SK-MEL-5 (cell line): ENCODE measurements at regions not wholly inside any gene's neighbourhood (a gene's known extent, or its start where the extent isn't known, plus 50 kb on each side); places are given as distances from the start of the nearest gene placed in this dataset.
"Not testable (repeated sequence)": the region's sequence is repeated elsewhere in the genome, so short reads cannot be mapped to it uniquely, and the experiment has no call there.

Source experiments
- DNase-seq: peaks from one replicate; pipeline ENCODE4 v3.0.0-alpha.2; 2016; ENCODE audit warnings: low read depth, low spot score
- in situ Hi-C: cut with HindIII; loops from 2 replicates; pipeline ENCODE4 v1.10.0; 2016; ENCODE audit warnings: low sequenced_read_pairs, high pct_unique_total_duplicates, low pct_unique_long_range_greater_than_20kb

GRCh38 chr14:28820677-28821076 lies 54.1 kb downstream of the FOXG1 start:
- DNase-seq: no peak
- in situ Hi-C loops: no loop called here

GRCh38 chr14:28821993-28822392 lies 55.4 kb downstream of the FOXG1 start:
- in situ Hi-C loops: no loop called here
- DNase-seq: no peak

GRCh38 chr14:28823245-28823644 lies 56.7 kb downstream of the FOXG1 start:
- in situ Hi-C loops: no loop called here
- DNase-seq: no peak

GRCh38 chr14:28830115-28830534 lies 63.5 kb downstream of the FOXG1 start:
- DNase-seq: peak; percentile 47
- in situ Hi-C loops: no loop called here

GRCh38 chr14:28831126-28831525 lies 64.5 kb downstream of the FOXG1 start:
- DNase-seq: no peak
- in situ Hi-C loops: no loop called here

- DNase-seq, in situ Hi-C loops: not testable (repeated sequence)
These were observed 76.0 kb downstream of the FOXG1 start for GRCh38 chr14:28842569-28842968.

- no peak for DNase-seq
- in situ Hi-C loops: no loop called here
These were observed 101.0 kb downstream of the FOXG1 start for GRCh38 chr14:28867571-28867970.

- in situ Hi-C loops: no loop called here
- no peak for DNase-seq
These were observed 103.5 kb downstream of the FOXG1 start for GRCh38 chr14:28870033-28870564.

- DNase-seq: no peak
- in situ Hi-C loops: no loop called here
These were observed 109.5 kb downstream of the FOXG1 start for GRCh38 chr14:28875934-28876571.

GRCh38 chr14:28876572-28876945 lies 110.0 kb downstream of the FOXG1 start:
- no peak for DNase-seq
- in situ Hi-C loops: no loop called here

- DNase-seq: no peak
- in situ Hi-C loops: no loop called here
These were observed 111.3 kb downstream of the FOXG1 start for GRCh38 chr14:28877923-28878322.

GRCh38 chr14:28879573-28879996 lies 113.0 kb downstream of the FOXG1 start:
- DNase-seq: no peak
- in situ Hi-C loops: no loop called here

- in situ Hi-C loops: no loop called here
These were observed 120.4 kb downstream of the FOXG1 start for GRCh38 chr14:28886940-28887339.

GRCh38 chr14:28895389-28895788 lies 128.8 kb downstream of the FOXG1 start:
- DNase-seq: no peak
- in situ Hi-C loops: no loop called here

More at GRCh38 chr14:28886940-28887339, 120.4 kb downstream of the FOXG1 start:
- no peak for DNase-seq

- in situ Hi-C loops: no loop called here
- DNase-seq: no peak
These were observed 129.8 kb downstream of the FOXG1 start for GRCh38 chr14:28896337-28896736.

GRCh38 chr14:28901631-28902030 lies 135.0 kb downstream of the FOXG1 start:
- in situ Hi-C loops: no loop called here

GRCh38 chr14:28902930-28903329 lies 136.3 kb downstream of the FOXG1 start:
- no peak for DNase-seq

More at GRCh38 chr14:28901631-28902030, 135.0 kb downstream of the FOXG1 start:
- DNase-seq: no peak

GRCh38 chr14:28911521-28911920 lies 144.9 kb downstream of the FOXG1 start:
- in situ Hi-C loops: no loop called here
- DNase-seq: no peak

More at GRCh38 chr14:28902930-28903329, 136.3 kb downstream of the FOXG1 start:
- in situ Hi-C loops: no loop called here

GRCh38 chr14:28913056-28913455 lies 146.5 kb downstream of the FOXG1 start:
- DNase-seq: no peak
- in situ Hi-C loops: no loop called here
